Activated CD4-positive, alpha-beta T cell treated with anti-CD3 and anti-CD28 coated beads for 36 hours (primary cell): ENCODE measurements at regions not wholly inside any gene's neighbourhood (a gene's known extent, or its start where the extent isn't known, plus 50 kb on each side); places are given as distances from the start of the nearest gene placed in this dataset.

Source experiments
- ATAC-seq: fragments of 200-7000 bp; cut with Tn5 transposase; one replicate; pipeline ENCODE4 v1.10.0; 2021; ENCODE audit warnings: mild to moderate bottlenecking, moderate library complexity
- CTCF ChIA-PET: fragments of 350-600 bp; sonication (Branson Sonifier 250); formaldehyde crosslinking; loops from one replicate; lab custom pipeline; 2021; ENCODE audit warnings: antibody characterized with exemption; lab: Charles Lee
- POLR2A ChIA-PET: fragments of 350-600 bp; sonication (Branson Sonifier 250); formaldehyde crosslinking; loops from one replicate; lab custom pipeline; 2021; ENCODE audit warnings: antibody characterized with exemption, inconsistent platforms; lab: Charles Lee
- DNase-seq: peaks from one replicate; pipeline ENCODE4 v3.0.0-alpha.2; 2020
- H3K27ac Mint-ChIP-seq: one replicate; pipeline ENCODE4 v1.8.0; 2021; ENCODE audit warnings: mixed read lengths
- H3K27me3 Mint-ChIP-seq: one replicate; pipeline ENCODE4 v1.8.0; 2021; ENCODE audit warnings: mixed read lengths
- H3K36me3 Mint-ChIP-seq: one replicate; pipeline ENCODE4 v1.8.0; 2021; ENCODE audit warnings: low read depth, mixed read lengths
- H3K4me1 Mint-ChIP-seq: one replicate; pipeline ENCODE4 v1.8.0; 2021; ENCODE audit warnings: mixed read lengths
- H3K4me3 Mint-ChIP-seq: one replicate; pipeline ENCODE4 v1.8.0; 2021; ENCODE audit warnings: mild to moderate bottlenecking, moderate library complexity, mixed read lengths
- H3K9me3 Mint-ChIP-seq: one replicate; pipeline ENCODE4 v1.8.0; 2021; ENCODE audit warnings: low read depth, mixed read lengths
- intact Hi-C, 2 experiments: fragments of 100-400 bp; cut with DNase I in 1 of 2; cut with micrococcal nuclease in 1 of 2; formaldehyde crosslinking; loops; one replicate each; pipeline versions ENCODE4 v1.14.2 to v1.15.1; 2022 to 2024; cut with DNase I, micrococcal nuclease

DNA sequence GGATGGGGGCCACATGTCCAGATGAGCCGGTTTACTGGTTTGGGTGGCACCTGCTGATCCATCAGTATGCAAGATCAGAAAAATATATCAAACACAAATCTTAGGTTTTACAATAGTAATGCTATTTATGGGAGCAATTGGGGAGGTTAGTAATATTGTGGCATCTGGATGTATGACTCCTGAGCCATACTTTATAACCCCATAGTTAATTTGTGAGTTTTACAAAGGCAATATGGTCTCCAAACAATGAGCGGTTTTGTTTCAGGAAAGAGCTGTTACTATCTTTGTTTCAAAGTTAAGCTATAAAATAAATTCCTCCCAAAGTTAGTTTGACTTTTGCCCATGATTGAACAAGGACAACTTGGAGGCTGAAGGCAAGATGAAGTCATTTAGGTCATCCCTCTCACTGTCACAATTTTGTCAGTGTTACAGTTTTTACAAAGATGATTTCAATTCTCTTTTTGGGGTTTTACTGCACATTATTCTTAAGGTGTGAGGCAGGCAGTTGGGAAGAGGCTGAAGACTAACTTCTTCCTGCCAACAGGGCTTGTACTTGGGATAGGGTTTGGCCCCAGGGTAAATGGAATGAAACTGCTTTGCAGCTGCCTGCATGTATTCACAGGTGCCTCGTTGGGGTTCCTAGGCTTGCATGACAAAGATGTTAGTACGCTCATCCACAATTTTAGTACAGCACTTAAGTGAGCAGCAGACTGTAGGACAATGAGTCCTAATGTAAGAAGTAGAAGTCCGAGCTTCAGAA is 296.6 kb upstream of the NDN start:
- peaks cover 14% of the 10 kb centered on the region for H3K9me3 Mint-ChIP-seq
- ChIA-PET POLR2A (no interaction called here), CTCF (no interaction called here)

GRCh38 chr15:23994273-23994672 is 307.2 kb upstream of the NDN start:
- ChIA-PET CTCF (no interaction called here), POLR2A (no interaction called here)
- ATAC-seq: no peak
- Mint-ChIP-seq H3K27ac (no peak overlapping the region), H3K4me3 (no peak overlapping the region), H3K36me3 (no peaks in the 10 kb centered on the region), H3K27me3 (no peaks in the 10 kb centered on the region), H3K4me1 (no peaks in the 10 kb centered on the region), H3K9me3 (peaks cover 25% of the 10 kb centered on the region)
- intact Hi-C loops: loop anchor here in 1 of 2 experiments (10.0 kb wide), 1 partner anchor 61 kb away; no protein-coding TSS in a partner anchor
- no peak for DNase-seq

More for the DNA sequence above, 296.6 kb upstream of the NDN start:
- ATAC-seq (no peak), DNase-seq (no peak)
- no peak overlapping the region for H3K4me3 Mint-ChIP-seq
- no peaks in the 10 kb centered on the region for H3K27me3 Mint-ChIP-seq
- H3K4me1 Mint-ChIP-seq: no peaks in the 10 kb centered on the region
- H3K36me3 Mint-ChIP-seq: no peaks in the 10 kb centered on the region
- intact Hi-C loops: loop anchor here in 1 of 2 experiments (10.0 kb wide), 1 partner anchor 49 kb away; no protein-coding TSS in a partner anchor
- H3K27ac Mint-ChIP-seq: no peak overlapping the region

- ATAC-seq (no peak), DNase-seq (no peak)
- no peaks in the 10 kb centered on the region for H3K36me3 Mint-ChIP-seq
- ChIA-PET CTCF (no interaction called here), POLR2A (no interaction called here)
- intact Hi-C loops: loop anchor here in 1 of 2 experiments (10.0 kb wide), 1 partner anchor 57 kb away; no protein-coding TSS in a partner anchor
- H3K9me3 Mint-ChIP-seq: peaks cover 24% of the 10 kb centered on the region
- no peaks in the 10 kb centered on the region for H3K27me3 Mint-ChIP-seq
- H3K4me3 Mint-ChIP-seq: no peak overlapping the region
- H3K4me1 Mint-ChIP-seq: no peaks in the 10 kb centered on the region
- H3K27ac Mint-ChIP-seq: no peak overlapping the region
Measured at GRCh38 chr15:23998056-23998455, 311.0 kb upstream of the NDN start.

DNA sequence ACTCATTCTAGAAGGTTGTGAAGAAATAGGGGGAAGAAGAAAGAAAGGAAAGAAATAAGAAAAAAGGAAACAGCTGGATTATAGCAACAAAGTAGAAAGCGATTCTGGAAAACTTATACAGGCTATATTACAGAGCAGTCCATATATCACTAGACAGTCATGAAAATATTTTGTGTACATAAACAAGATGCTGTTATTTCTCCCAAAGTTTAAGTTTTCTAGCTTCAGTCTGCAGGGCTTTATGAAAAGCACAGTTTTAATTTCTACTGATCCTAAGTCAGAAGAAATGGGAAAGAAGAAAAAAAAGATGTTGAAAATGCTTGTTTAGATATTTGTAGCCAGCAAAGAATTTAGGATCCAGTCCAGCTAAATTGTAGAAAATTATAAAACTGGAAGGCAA is 321.4 kb upstream of the NDN start:
- POLR2A ChIA-PET: no interaction called here
- ATAC-seq: no peak
- no peaks in the 10 kb centered on the region for H3K36me3 Mint-ChIP-seq

DNA sequence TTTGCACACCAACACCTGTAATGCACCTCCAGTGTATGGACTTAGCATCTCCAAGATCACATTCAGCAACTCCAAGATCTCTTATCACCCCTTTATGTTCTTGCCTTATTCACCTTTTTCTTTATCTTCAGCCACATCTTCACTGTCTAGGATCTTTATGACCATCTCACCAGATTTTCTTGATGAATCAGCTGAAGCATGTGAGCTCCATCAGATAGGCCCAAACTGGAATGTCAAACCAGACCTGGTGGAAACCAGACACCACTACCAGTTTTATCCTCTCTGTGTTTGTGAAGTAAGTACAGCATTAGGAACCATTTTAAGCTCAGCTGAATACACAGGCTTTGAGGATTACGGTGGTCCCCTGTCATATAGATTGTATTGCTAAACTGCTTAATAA is 330.4 kb upstream of the NDN start:
- H3K27me3 Mint-ChIP-seq: no peaks in the 10 kb centered on the region
- POLR2A ChIA-PET: no interaction called here
- H3K4me3 Mint-ChIP-seq: no peak overlapping the region
- DNase-seq (no peak), ATAC-seq (no peak)
- peaks cover 3% of the 10 kb centered on the region for H3K9me3 Mint-ChIP-seq
- intact Hi-C loops: no loop called here
- no peaks in the 10 kb centered on the region for H3K36me3 Mint-ChIP-seq
- no peaks in the 10 kb centered on the region for H3K4me1 Mint-ChIP-seq
- CTCF ChIA-PET: interaction anchor here (1.1 kb wide), 1 partner anchor 9 kb away, joined by 3 read pairs; no protein-coding TSS in a partner anchor
- H3K27ac Mint-ChIP-seq: no peak overlapping the region

More for the DNA sequence above, 321.4 kb upstream of the NDN start:
- CTCF ChIA-PET: no interaction called here
- H3K4me3 Mint-ChIP-seq: no peak overlapping the region
- intact Hi-C loops: no loop called here
- H3K27ac Mint-ChIP-seq: no peak overlapping the region
- H3K9me3 Mint-ChIP-seq: peaks cover 14% of the 10 kb centered on the region
- H3K4me1 Mint-ChIP-seq: no peaks in the 10 kb centered on the region
- no peak for DNase-seq
- no peaks in the 10 kb centered on the region for H3K27me3 Mint-ChIP-seq

- POLR2A ChIA-PET: no interaction called here
- H3K27me3 Mint-ChIP-seq: no peaks in the 10 kb centered on the region
- peaks cover 32% of the 10 kb centered on the region for H3K9me3 Mint-ChIP-seq
- CTCF ChIA-PET: no interaction called here
- no peaks in the 10 kb centered on the region for H3K36me3 Mint-ChIP-seq
- DNase-seq (no peak), ATAC-seq (no peak)
- no peak overlapping the region for H3K4me3 Mint-ChIP-seq
- H3K4me1 Mint-ChIP-seq: no peaks in the 10 kb centered on the region
- no peak overlapping the region for H3K27ac Mint-ChIP-seq
- intact Hi-C loops: no loop called here
Measured at GRCh38 chr15:24039683-24040082, 352.6 kb upstream of the NDN start.

DNA sequence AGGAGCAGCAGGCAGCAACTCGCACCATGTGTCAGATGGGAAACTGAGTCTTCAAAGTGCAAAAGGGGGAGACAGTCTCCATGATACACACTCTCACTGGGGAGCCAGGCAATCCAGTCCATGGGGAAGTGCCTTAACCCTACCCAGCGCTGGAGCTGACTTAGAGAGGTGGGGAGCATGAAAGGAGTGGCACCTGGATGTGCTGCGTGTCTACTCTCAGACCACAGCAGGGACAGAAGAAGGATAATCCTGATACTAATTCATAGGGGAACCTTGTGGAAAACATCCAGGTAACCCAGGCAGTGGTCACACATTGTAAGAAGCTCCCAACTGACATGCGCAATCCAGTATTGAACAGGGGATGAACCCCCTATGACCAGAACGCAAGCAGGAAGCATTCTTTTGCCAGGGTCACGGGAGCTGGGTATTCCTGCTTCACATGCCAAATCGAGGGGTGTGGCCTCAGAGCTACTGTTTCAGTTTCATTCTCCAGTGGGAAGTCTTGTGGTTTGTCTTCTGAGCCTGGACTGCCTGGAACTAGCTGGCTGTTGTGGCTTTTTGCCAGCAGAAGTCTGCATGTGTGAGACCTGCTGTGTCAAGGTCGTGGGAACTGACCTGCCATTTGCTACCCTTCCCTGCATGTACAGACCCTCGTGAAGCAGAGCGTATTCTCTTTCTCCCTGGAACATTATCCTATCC is 367.6 kb upstream of the NDN start:
- H3K4me3 Mint-ChIP-seq: no peak overlapping the region
- H3K27ac Mint-ChIP-seq: no peak overlapping the region
- intact Hi-C loops: loop anchor here in 1 of 2 experiments (10.0 kb wide), 1 partner anchor 60 kb away; no protein-coding TSS in a partner anchor
- no peaks in the 10 kb centered on the region for H3K27me3 Mint-ChIP-seq
- ATAC-seq (no peak), DNase-seq (no peak)
- ChIA-PET CTCF (no interaction called here), POLR2A (no interaction called here)
- peaks cover 8% of the 10 kb centered on the region for H3K9me3 Mint-ChIP-seq
- H3K36me3 Mint-ChIP-seq: no peaks in the 10 kb centered on the region
- H3K4me1 Mint-ChIP-seq: no peaks in the 10 kb centered on the region

GRCh38 chr15:24067733-24068501 is 380.8 kb upstream of the NDN start:
- ChIA-PET CTCF (no interaction called here), POLR2A (no interaction called here)
- Mint-ChIP-seq H3K27me3 (no peaks in the 10 kb centered on the region), H3K4me3 (no peak overlapping the region), H3K4me1 (no peaks in the 10 kb centered on the region), H3K9me3 (peaks cover 18% of the 10 kb centered on the region), H3K27ac (no peak overlapping the region), H3K36me3 (no peaks in the 10 kb centered on the region)
- intact Hi-C loops: no loop called here
- DNase-seq: no peak
- ATAC-seq: no peak

- CTCF ChIA-PET: no interaction called here
- H3K27me3 Mint-ChIP-seq: no peaks in the 10 kb centered on the region
- no peak overlapping the region for H3K27ac Mint-ChIP-seq
- no peak overlapping the region for H3K4me3 Mint-ChIP-seq
- ATAC-seq: no peak
- POLR2A ChIA-PET: no interaction called here
- H3K9me3 Mint-ChIP-seq: peaks cover 12% of the 10 kb centered on the region
- intact Hi-C loops: no loop called here
- no peaks in the 10 kb centered on the region for H3K36me3 Mint-ChIP-seq
- H3K4me1 Mint-ChIP-seq: no peaks in the 10 kb centered on the region
- no peak for DNase-seq
Measured at GRCh38 chr15:24075420-24076089, 388.4 kb upstream of the NDN start.

- Mint-ChIP-seq H3K36me3 (no peaks in the 10 kb centered on the region), H3K27me3 (no peaks in the 10 kb centered on the region), H3K4me1 (no peaks in the 10 kb centered on the region), H3K4me3 (no peak overlapping the region), H3K27ac (no peak overlapping the region), H3K9me3 (peaks cover 15% of the 10 kb centered on the region)
- ChIA-PET CTCF (no interaction called here), POLR2A (no interaction called here)
- no peak for ATAC-seq
- DNase-seq: no peak
- intact Hi-C loops: no loop called here
Measured at GRCh38 chr15:24076090-24076784, 389.1 kb upstream of the NDN start.
